ENCODE measurements at regions not wholly inside any gene's neighbourhood (a gene's known extent, or its start where the extent isn't known, plus 50 kb on each side); places are given as distances from the start of the nearest gene placed in this dataset.

DNA sequence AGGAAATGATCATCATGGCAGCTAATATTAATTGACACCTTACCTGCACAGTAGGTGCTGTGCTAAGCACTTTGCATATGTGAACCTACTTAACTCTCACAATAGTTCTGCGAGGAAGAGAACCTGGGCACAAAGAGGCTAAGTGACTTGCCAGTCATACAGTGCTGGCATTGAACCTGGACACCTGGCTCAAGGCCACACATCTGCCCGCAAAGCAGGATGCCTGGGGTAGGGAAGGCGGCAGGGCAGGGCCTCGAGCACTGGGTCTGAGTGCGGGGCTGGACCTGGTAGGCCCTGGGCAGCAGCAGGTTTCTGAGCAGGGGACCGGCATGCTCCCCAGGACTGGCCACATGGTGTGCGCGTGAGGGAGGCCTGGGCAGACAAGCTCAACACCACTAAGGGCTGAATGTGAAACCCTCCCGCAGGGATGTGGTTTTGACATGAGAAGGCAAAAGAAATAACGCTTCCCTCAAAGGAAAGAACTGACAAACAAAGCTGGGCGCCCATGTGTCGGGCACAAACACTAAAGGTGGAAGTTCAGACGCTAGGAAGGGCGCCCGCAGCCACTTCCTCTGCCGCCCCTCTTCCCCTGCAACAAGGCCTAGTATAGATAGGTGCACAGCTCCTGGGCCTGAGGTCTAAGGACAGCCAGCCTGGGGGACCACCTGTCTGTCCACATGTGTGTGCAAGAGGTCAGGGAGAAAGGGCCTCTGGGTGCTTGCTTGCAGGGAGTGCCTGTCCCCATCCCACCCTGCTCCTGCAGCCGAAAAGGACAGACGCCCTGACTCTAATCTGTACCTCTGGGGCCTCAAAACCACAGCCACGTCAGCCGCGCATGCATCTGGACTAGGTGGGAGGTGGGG, 92.5 kb downstream of the ZFP36L2 start:
- TF ChIP-seq, protein P1, sequence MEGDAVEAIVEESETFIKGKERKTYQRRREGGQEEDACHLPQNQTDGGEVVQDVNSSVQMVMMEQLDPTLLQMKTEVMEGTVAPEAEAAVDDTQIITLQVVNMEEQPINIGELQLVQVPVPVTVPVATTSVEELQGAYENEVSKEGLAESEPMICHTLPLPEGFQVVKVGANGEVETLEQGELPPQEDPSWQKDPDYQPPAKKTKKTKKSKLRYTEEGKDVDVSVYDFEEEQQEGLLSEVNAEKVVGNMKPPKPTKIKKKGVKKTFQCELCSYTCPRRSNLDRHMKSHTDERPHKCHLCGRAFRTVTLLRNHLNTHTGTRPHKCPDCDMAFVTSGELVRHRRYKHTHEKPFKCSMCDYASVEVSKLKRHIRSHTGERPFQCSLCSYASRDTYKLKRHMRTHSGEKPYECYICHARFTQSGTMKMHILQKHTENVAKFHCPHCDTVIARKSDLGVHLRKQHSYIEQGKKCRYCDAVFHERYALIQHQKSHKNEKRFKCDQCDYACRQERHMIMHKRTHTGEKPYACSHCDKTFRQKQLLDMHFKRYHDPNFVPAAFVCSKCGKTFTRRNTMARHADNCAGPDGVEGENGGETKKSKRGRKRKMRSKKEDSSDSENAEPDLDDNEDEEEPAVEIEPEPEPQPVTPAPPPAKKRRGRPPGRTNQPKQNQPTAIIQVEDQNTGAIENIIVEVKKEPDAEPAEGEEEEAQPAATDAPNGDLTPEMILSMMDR (IDR thresholded peaks at IDR 0.05; ENCODE audit: insufficient read depth, low read length, poor library complexity, severe bottlenecking): no peak
- Histone ChIP-seq H3K36me3 (ENCODE audit: control insufficient read depth, insufficient read depth, low read length) (no peaks in the 10 kb centered on the region), H3K4me3 (ENCODE audit: low read depth, low read length) (no peak overlapping the region), H3K27me3 (ENCODE audit: control insufficient read depth, insufficient read depth, low read length) (no peaks in the 10 kb centered on the region)
- DNase-seq (ENCODE audit: low read depth): no peak

DNA sequence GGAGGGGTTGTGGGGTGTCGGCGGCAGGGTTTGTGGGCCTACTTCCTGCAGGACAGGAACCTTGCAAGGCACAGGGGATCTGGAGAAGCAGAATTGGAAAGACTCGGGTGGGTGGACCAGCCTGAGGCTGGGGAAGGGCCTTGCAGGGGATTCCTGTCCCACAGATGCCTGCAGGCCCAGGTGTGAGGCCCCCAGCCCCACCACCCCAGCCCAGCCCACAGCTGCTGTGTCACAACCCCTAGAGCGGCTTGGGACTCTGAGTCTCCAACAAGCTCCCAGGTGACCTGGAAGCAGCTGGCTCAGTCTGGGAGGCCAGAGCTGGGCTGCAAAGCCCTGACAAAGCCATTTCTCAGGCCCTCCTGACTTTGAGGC, 93.1 kb downstream of the ZFP36L2 start:
- Histone ChIP-seq H3K36me3 (ENCODE audit: control insufficient read depth, insufficient read depth, low read length) (no peaks in the 10 kb centered on the region), H3K27me3 (ENCODE audit: control insufficient read depth, insufficient read depth, low read length) (no peaks in the 10 kb centered on the region), H3K4me3 (ENCODE audit: low read depth, low read length) (no peak overlapping the region)
- TF ChIP-seq, protein P1 (IDR thresholded peaks at IDR 0.05; ENCODE audit: insufficient read depth, low read length, poor library complexity, severe bottlenecking): no peak
- DNase-seq (ENCODE audit: low read depth): no peak

DNA sequence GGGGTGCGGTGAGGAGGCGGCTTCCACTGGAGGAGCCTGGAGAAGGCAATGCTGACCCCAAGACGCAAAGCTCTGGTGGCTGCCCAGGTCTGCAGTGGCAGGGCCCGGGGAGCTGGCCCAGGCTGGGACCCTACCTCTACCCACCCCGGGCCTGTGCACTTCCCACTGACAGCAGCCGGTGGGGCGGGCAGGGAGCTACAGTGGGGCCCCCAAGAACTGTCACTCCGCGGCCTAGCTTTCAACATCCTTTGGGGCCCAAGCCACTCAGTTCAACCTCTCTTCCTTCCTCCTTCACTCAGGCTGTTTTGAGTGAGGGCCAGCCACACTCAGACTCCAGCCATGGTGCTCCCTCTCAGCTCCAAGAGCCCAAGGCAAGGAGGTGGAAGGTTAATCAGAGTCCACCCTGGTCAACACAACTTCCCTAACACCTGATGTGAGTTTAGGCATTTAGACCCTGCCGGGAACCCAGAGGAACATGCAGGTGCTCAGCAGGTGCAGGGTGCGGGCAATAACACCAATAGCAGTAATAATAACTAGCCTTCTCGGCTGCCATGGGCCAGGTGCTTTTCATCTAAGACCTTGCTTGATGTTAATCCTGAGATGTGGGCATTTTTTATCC, 93.6 kb downstream of the ZFP36L2 start:
- H3K36me3 ChIP-seq (ENCODE audit: control insufficient read depth, insufficient read depth, low read length): no peaks in the 10 kb centered on the region
- TF ChIP-seq, protein P1 (IDR thresholded peaks at IDR 0.05; ENCODE audit: insufficient read depth, low read length, poor library complexity, severe bottlenecking): no peak
- no peaks in the 10 kb centered on the region for H3K27me3 ChIP-seq (ENCODE audit: control insufficient read depth, insufficient read depth, low read length)
- no peak for DNase-seq (ENCODE audit: low read depth)
- H3K4me3 ChIP-seq (ENCODE audit: low read depth, low read length): no peak overlapping the region

DNA sequence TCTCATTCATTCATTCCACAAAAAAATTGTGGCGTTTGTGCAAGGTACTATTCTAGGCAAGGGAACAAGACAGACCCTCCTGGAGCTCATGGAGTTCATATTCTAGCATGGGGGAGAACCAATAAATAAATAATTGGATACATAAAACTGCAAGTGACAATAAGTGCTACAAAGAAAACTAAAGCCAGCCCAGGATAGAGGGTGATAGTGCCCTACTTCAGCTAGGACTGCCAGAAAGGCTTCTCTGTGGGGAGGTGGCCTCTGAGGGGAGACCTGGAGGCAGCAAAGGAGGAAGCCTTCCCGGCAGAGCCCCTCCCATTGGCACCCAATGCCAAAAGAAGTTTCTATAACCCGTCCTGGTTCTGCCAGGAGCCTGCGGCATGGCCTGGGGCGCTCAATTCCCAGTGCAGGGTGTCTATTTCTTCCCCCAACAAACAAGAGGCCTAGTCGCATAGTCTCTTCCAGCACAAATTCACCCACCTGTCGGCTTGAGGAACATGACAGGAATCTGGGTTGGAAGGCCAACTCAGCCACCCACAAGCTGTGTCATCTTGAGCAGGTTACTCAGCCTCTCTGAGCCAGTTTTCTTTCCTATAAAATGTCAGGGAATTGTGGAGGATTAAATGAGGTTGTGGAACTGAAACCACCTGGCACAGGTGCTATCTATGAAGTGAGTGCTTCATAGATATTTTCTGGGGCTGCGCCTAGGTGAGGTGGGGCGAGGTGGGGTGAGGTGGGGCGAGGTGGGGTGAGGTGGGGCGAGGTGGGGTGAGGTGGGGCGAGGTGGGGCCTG, 94.3 kb downstream of the ZFP36L2 start:
- DNase-seq (ENCODE audit: low read depth): no peak
- Histone ChIP-seq H3K36me3 (ENCODE audit: control insufficient read depth, insufficient read depth, low read length) (no peaks in the 10 kb centered on the region), H3K27me3 (ENCODE audit: control insufficient read depth, insufficient read depth, low read length) (no peaks in the 10 kb centered on the region), H3K4me3 (ENCODE audit: low read depth, low read length) (no peak overlapping the region)
- TF ChIP-seq, protein P1 (IDR thresholded peaks at IDR 0.05; ENCODE audit: insufficient read depth, low read length, poor library complexity, severe bottlenecking): no peak

DNA sequence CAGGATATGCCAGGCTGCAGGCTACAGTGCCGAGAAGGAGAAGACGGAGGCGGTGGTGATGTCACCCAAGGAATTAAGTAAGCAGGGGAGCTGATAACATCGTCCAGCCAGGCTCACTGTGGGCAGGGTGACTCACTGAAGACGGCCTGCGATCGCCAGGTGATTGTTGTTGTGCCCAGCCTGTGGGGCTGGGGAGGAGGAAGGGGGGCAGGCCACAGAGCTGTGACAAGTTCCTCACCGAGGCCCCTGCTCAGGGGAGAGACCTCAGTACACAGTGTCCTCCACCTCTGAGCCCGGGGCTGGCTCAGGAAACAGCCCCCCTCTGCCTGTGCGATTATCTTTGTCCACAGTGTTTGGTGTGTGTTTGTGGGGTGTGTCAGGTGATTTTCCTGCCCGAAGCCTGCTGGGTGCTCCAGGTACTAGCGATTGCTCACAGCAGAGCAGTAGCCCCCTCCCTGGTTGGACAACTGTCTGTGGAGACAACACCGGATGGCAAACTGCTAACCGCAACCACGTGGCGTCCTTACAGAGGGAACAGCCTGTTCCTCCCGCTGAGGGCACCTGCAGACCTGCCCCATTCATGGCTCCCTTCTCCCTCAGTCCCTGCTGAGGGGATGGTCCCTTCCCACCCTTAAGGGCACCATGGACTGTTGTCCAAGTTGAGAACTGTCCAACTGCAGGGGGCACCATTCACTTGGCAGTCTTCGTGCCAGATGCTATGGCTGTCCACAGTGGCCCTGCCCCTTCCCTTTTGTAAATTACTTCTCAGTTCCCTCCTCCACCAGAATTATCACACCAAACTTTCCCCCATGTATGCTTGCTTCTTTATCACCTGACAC, 95.1 kb downstream of the ZFP36L2 start:
- Histone ChIP-seq H3K36me3 (ENCODE audit: control insufficient read depth, insufficient read depth, low read length) (no peaks in the 10 kb centered on the region), H3K4me3 (ENCODE audit: low read depth, low read length) (no peak overlapping the region), H3K27me3 (ENCODE audit: control insufficient read depth, insufficient read depth, low read length) (no peaks in the 10 kb centered on the region)
- DNase-seq (ENCODE audit: low read depth): peak; percentile 82
- TF ChIP-seq, protein P1 (IDR thresholded peaks at IDR 0.05; ENCODE audit: insufficient read depth, low read length, poor library complexity, severe bottlenecking): peak; percentile 40
